G401.6 (cell line): ENCODE measurements at regions not wholly inside any gene's neighbourhood (a gene's known extent, or its start where the extent isn't known, plus 50 kb on each side); places are given as distances from the start of the nearest gene placed in this dataset.
"Not testable (repeated sequence)": the region's sequence is repeated elsewhere in the genome, so short reads cannot be mapped to it uniquely, and the experiment has no call there.

Experiments
- FAIRE-seq: peaks from 2 replicates; lab custom pipeline; 2012; peaks lifted over from hg19 to GRCh38; lab: Jason Lieb, UNC

GRCh38 chr4:31189938-31190337, 469.8 kb downstream of the PCDH7 start:
- no peak for FAIRE-seq

- no peak for FAIRE-seq
Measured at GRCh38 chr4:31190671-31191070, 470.5 kb downstream of the PCDH7 start.

- FAIRE-seq = no peak
Measured at GRCh38 chr4:31192341-31192740, 472.2 kb downstream of the PCDH7 start.

- FAIRE-seq = no peak
Measured at GRCh38 chr4:31193521-31193920, 473.4 kb downstream of the PCDH7 start.

GRCh38 chr4:31194823-31195222, 474.7 kb downstream of the PCDH7 start:
- FAIRE-seq = no peak

GRCh38 chr4:31199644-31200043, 479.5 kb downstream of the PCDH7 start:
- no peak for FAIRE-seq

- not testable (repeated sequence) for FAIRE-seq
Measured at GRCh38 chr4:31202054-31202453, 481.9 kb downstream of the PCDH7 start.

GRCh38 chr4:31204874-31205273, 484.7 kb downstream of the PCDH7 start:
- FAIRE-seq = no peak

GRCh38 chr4:31220921-31221320, 500.8 kb downstream of the PCDH7 start:
- FAIRE-seq = no peak

GRCh38 chr4:31228068-31228467, 507.9 kb downstream of the PCDH7 start:
- FAIRE-seq = no peak

GRCh38 chr4:31230594-31230993, 510.4 kb downstream of the PCDH7 start:
- no peak for FAIRE-seq

GRCh38 chr4:31234494-31234893, 514.3 kb downstream of the PCDH7 start:
- FAIRE-seq = no peak

GRCh38 chr4:31234901-31235300, 514.7 kb downstream of the PCDH7 start:
- FAIRE-seq = no peak

GRCh38 chr4:31236020-31236638, 516.0 kb downstream of the PCDH7 start:
- FAIRE-seq = no peak

- no peak for FAIRE-seq
Measured at GRCh38 chr4:31236639-31237173, 516.5 kb downstream of the PCDH7 start.

- no peak for FAIRE-seq
Measured at GRCh38 chr4:31237233-31237632, 517.1 kb downstream of the PCDH7 start.

GRCh38 chr4:31239886-31240285, 519.7 kb downstream of the PCDH7 start:
- FAIRE-seq = no peak

GRCh38 chr4:31241504-31242106, 521.4 kb downstream of the PCDH7 start:
- FAIRE-seq = no peak

GRCh38 chr4:31246856-31247255, 526.7 kb downstream of the PCDH7 start:
- no peak for FAIRE-seq

- FAIRE-seq = no peak
Measured at GRCh38 chr4:31259119-31259518, 539.0 kb downstream of the PCDH7 start.

- no peak for FAIRE-seq
Measured at GRCh38 chr4:31261632-31262031, 541.5 kb downstream of the PCDH7 start.

GRCh38 chr4:31266094-31266493, 545.9 kb downstream of the PCDH7 start:
- FAIRE-seq = not testable (repeated sequence)

GRCh38 chr4:31272331-31273061, 552.3 kb downstream of the PCDH7 start:
- FAIRE-seq = no peak
